H9 (cell line): ENCODE measurements at regions not wholly inside any gene's neighbourhood (a gene's known extent, or its start where the extent isn't known, plus 50 kb on each side); places are given as distances from the start of the nearest gene placed in this dataset.

Experiments
- DNase-seq: peaks from one replicate; pipeline ENCODE4 v3.0.0-alpha.2; 2017
- H2AFZ ChIP-seq: one replicate; pipeline ENCODE4 v1.6.1; 2013; ENCODE audit warnings: mild to moderate bottlenecking, low read length, control low read depth, moderate library complexity
- H2AK5ac ChIP-seq: 2 replicates; pipeline ENCODE4 v1.6.1; 2013; ENCODE audit warnings: low read length, control low read depth, mixed read lengths; ENCODE audit not compliant: insufficient read length
- H2BK120ac ChIP-seq: one replicate; pipeline ENCODE4 v1.6.1; 2013; ENCODE audit warnings: low read depth, mild to moderate bottlenecking, low read length, control low read depth, inconsistent platforms; ENCODE audit not compliant: poor library complexity, severe bottlenecking
- H2BK12ac ChIP-seq: 2 replicates; pipeline ENCODE4 v1.6.1; 2013; ENCODE audit warnings: low read length, control low read depth, mixed read lengths, low read depth; ENCODE audit not compliant: insufficient read length
- H2BK15ac ChIP-seq: 2 replicates; pipeline ENCODE4 v1.6.1; 2013; ENCODE audit warnings: low read depth, low read length, control low read depth
- H2BK20ac ChIP-seq: one replicate; pipeline ENCODE4 v1.6.1; 2013; ENCODE audit warnings: low read depth, mild to moderate bottlenecking, low read length, control low read depth, inconsistent platforms; ENCODE audit not compliant: poor library complexity, severe bottlenecking
- H2BK5ac ChIP-seq: 2 replicates; pipeline ENCODE4 v1.6.1; 2013; ENCODE audit warnings: low read length, control low read depth, mixed read lengths; ENCODE audit not compliant: insufficient read length
- H3K14ac ChIP-seq: 2 replicates; pipeline ENCODE4 v1.6.1; 2013; ENCODE audit warnings: low read length, control low read depth; ENCODE audit not compliant: insufficient read depth
- H3K18ac ChIP-seq: 2 replicates; pipeline ENCODE4 v1.6.1; 2013; ENCODE audit warnings: low read depth, mild to moderate bottlenecking, mixed read lengths, low read length, control low read depth; ENCODE audit not compliant: insufficient read length
- H3K23ac ChIP-seq: 2 replicates; pipeline ENCODE4 v1.6.1; 2013; ENCODE audit warnings: low read length, control low read depth, mixed read lengths, low read depth; ENCODE audit not compliant: insufficient read length
- H3K23me2 ChIP-seq: 2 replicates; pipeline ENCODE4 v1.6.1; 2013; ENCODE audit warnings: low read depth, mild to moderate bottlenecking, mixed read lengths, low read length, control low read depth; ENCODE audit not compliant: insufficient read length, poor library complexity, severe bottlenecking
- H3K27ac ChIP-seq: 2 replicates; pipeline ENCODE4 v1.5.1; 2013; ENCODE audit warnings: low read length, control low read depth, mixed read lengths, low read depth; ENCODE audit not compliant: insufficient read length
- H3K27me3 ChIP-seq: 2 replicates; pipeline ENCODE4 v1.6.1; 2013; ENCODE audit warnings: low read length, control low read depth, inconsistent platforms; ENCODE audit not compliant: insufficient read depth
- H3K4ac ChIP-seq: 2 replicates; pipeline ENCODE4 v1.6.1; 2013; ENCODE audit warnings: low read depth, mild to moderate bottlenecking, control low read depth, inconsistent platforms, low read length, moderate library complexity
- H3K4me1 ChIP-seq: 2 replicates; pipeline ENCODE4 v1.6.1; 2013; ENCODE audit warnings: low read length, control low read depth, inconsistent platforms; ENCODE audit not compliant: insufficient read depth
- H3K4me2 ChIP-seq: 2 replicates; pipeline ENCODE4 v1.6.1; 2013; ENCODE audit warnings: low read length, control low read depth, mixed read lengths; ENCODE audit not compliant: insufficient read length, insufficient read depth
- H3K56ac ChIP-seq: 2 replicates; pipeline ENCODE4 v1.6.1; 2013; ENCODE audit warnings: low read depth, mild to moderate bottlenecking, mixed read lengths, low read length, control low read depth; ENCODE audit not compliant: insufficient read length
- H3K79me1 ChIP-seq: 2 replicates; pipeline ENCODE4 v1.6.1; 2013; ENCODE audit warnings: low read depth, mild to moderate bottlenecking, moderate library complexity, low read length, control low read depth, inconsistent platforms; ENCODE audit not compliant: insufficient read depth, poor library complexity, severe bottlenecking
- H3K79me2 ChIP-seq: 2 replicates; pipeline ENCODE4 v1.6.1; 2013; ENCODE audit warnings: low read length, control low read depth, inconsistent platforms; ENCODE audit not compliant: insufficient read depth
- H3K9ac ChIP-seq: 2 replicates; pipeline ENCODE4 v1.6.1; 2013; ENCODE audit warnings: low read length, control low read depth, mixed read lengths; ENCODE audit not compliant: insufficient read length; ENCODE audit errors: extremely low read depth
- H3K9me3 ChIP-seq: one replicate; pipeline ENCODE4 v1.6.1; 2013; ENCODE audit warnings: low read depth, low read length, inconsistent platforms; ENCODE audit not compliant: control insufficient read depth
- H3T11ph ChIP-seq: one replicate; pipeline ENCODE4 v1.6.1; 2013; ENCODE audit warnings: mild to moderate bottlenecking, low read length, control low read depth, inconsistent platforms
- H4K20me1 ChIP-seq: one replicate; pipeline ENCODE4 v1.6.1; 2013; ENCODE audit not compliant: control insufficient read depth, insufficient read length, insufficient read depth
- H4K5ac ChIP-seq: 2 replicates; pipeline ENCODE4 v1.6.1; 2013; ENCODE audit warnings: low read depth, mild to moderate bottlenecking, mixed read lengths, low read length, control low read depth; ENCODE audit not compliant: insufficient read length
- H4K8ac ChIP-seq: replicated peaks from 2 replicates; pipeline ENCODE4 v1.6.1; 2013; ENCODE audit warnings: low read length, control low read depth, mixed read lengths, low read depth; ENCODE audit not compliant: insufficient read length
- H4K91ac ChIP-seq: 2 replicates; pipeline ENCODE4 v1.6.1; 2013; ENCODE audit warnings: low read depth, mild to moderate bottlenecking, moderate library complexity, mixed read lengths, low read length, control low read depth; ENCODE audit not compliant: insufficient read length
- H3K27ac Mint-ChIP-seq, 3 experiments: 2 replicates in 2 of 3; 3 replicates in 1 of 3; pipeline ENCODE4 v1.8.0; 2020 to 2021; ENCODE audit warnings: mixed read lengths in 3 of 3, mild to moderate bottlenecking in 1 of 3, moderate library complexity in 1 of 3
- H3K27me3 Mint-ChIP-seq: 2 replicates; pipeline ENCODE4 v1.8.0; 2021; ENCODE audit warnings: low read depth, mild to moderate bottlenecking, moderate library complexity, mixed read lengths
- H3K36me3 Mint-ChIP-seq, 3 experiments: 2 replicates in 2 of 3; 3 replicates in 1 of 3; pipeline ENCODE4 v1.8.0; 2020 to 2021; ENCODE audit warnings: low read depth in 3 of 3, mixed read lengths in 3 of 3; ENCODE audit not compliant: insufficient read depth in 1 of 3
- H3K4me1 Mint-ChIP-seq, 2 experiments: 2 replicates each; pipeline ENCODE4 v1.8.0; 2020; ENCODE audit warnings: mixed read lengths in 2 of 2
- H3K4me3 Mint-ChIP-seq, 2 experiments: 2 replicates in 1 of 2; 3 replicates in 1 of 2; pipeline ENCODE4 v1.8.0; 2020 to 2021; ENCODE audit warnings: mild to moderate bottlenecking in 2 of 2, mixed read lengths in 2 of 2, moderate library complexity in 1 of 2
- H3K9me3 Mint-ChIP-seq, 2 experiments: 2 replicates in 1 of 2; 3 replicates in 1 of 2; pipeline ENCODE4 v1.8.0; 2020; ENCODE audit warnings: mild to moderate bottlenecking in 2 of 2, mixed read lengths in 2 of 2, moderate library complexity in 1 of 2
- TF ChIP-seq, protein P1 (sequence below): fragments of 200-600 bp; sonication (generic); conservative IDR thresholded peaks from 3 replicates; pipeline ENCODE4 v1.8.0; 2021; ENCODE audit warnings: antibody characterized with exemption, mild to moderate bottlenecking

DNA sequence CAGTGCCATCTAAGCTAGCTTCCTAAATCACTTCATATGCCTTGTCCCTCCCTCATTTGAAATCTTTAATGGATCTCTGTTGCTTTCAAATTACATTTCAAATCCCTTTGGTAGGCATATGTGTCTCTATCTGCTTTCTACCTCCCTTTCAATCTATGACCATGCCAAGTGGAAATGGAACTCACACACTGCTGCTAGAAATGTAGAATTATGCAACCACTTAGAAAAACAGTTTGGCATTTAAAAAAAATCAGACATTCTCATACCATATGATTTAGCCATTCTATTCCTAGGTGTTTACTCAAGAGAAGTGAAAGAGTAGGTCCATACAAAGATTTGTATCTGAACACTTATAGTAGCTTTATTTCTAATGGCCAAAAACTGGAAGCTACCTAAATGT lies 413.5 kb upstream of the INTU start:
- no peak overlapping the region for H3K18ac ChIP-seq
- no peak overlapping the region for H3K4me2 ChIP-seq
- DNase-seq, result no peak
- no peaks in the 10 kb centered on the region for H4K20me1 ChIP-seq
- H3K4me1 ChIP-seq, result no peaks in the 10 kb centered on the region
- H3K23me2 ChIP-seq, result no peaks in the 10 kb centered on the region
- no peak overlapping the region for H4K91ac ChIP-seq
- no peak overlapping the region for H3K23ac ChIP-seq
- H4K8ac ChIP-seq, result no peak overlapping the region
- no peak overlapping the region for H2AFZ ChIP-seq
- H3K79me2 ChIP-seq, result no peaks in the 10 kb centered on the region
- no peak overlapping the region for H4K5ac ChIP-seq
- H2BK120ac ChIP-seq, result no peak overlapping the region
- no peak overlapping the region for H3K4me3 Mint-ChIP-seq
- no peak overlapping the region for H2BK20ac ChIP-seq
- no peak overlapping the region for H2BK12ac ChIP-seq
- peaks cover 0 to 4% (median 0%) of the 10 kb centered on the region in 3 experiments; a peak in 3 of 7 replicates for H3K36me3 Mint-ChIP-seq
- H2AK5ac ChIP-seq, result no peak overlapping the region
- TF ChIP-seq, protein P1, sequence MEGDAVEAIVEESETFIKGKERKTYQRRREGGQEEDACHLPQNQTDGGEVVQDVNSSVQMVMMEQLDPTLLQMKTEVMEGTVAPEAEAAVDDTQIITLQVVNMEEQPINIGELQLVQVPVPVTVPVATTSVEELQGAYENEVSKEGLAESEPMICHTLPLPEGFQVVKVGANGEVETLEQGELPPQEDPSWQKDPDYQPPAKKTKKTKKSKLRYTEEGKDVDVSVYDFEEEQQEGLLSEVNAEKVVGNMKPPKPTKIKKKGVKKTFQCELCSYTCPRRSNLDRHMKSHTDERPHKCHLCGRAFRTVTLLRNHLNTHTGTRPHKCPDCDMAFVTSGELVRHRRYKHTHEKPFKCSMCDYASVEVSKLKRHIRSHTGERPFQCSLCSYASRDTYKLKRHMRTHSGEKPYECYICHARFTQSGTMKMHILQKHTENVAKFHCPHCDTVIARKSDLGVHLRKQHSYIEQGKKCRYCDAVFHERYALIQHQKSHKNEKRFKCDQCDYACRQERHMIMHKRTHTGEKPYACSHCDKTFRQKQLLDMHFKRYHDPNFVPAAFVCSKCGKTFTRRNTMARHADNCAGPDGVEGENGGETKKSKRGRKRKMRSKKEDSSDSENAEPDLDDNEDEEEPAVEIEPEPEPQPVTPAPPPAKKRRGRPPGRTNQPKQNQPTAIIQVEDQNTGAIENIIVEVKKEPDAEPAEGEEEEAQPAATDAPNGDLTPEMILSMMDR, result no peak
- no peak overlapping the region for H3K4ac ChIP-seq
- no peak overlapping the region for H2BK5ac ChIP-seq
- no peak overlapping the region for H3K56ac ChIP-seq
- no peak overlapping the region for H3K9ac ChIP-seq
- no peak overlapping the region for H3K27ac ChIP-seq
- H3K14ac ChIP-seq, result no peak overlapping the region
- no peaks in the 10 kb centered on the region for H3K27me3 ChIP-seq
- no peaks in the 10 kb centered on the region for H3K79me1 ChIP-seq
- no peaks in the 10 kb centered on the region for H3K4me1 Mint-ChIP-seq
- H3K27me3 Mint-ChIP-seq, result no peaks in the 10 kb centered on the region
- no peaks in the 10 kb centered on the region for H3K9me3 ChIP-seq
- peaks cover 0 to 3% of the 10 kb centered on the region in 2 experiments; a peak in 2 of 5 replicates for H3K9me3 Mint-ChIP-seq
- no peak overlapping the region for H3T11ph ChIP-seq
- H2BK15ac ChIP-seq, result no peak overlapping the region
- no peak overlapping the region for H3K27ac Mint-ChIP-seq
